ENCODE measurements at regions not wholly inside any gene's neighbourhood (a gene's known extent, or its start where the extent isn't known, plus 50 kb on each side); places are given as distances from the start of the nearest gene placed in this dataset.

DNA sequence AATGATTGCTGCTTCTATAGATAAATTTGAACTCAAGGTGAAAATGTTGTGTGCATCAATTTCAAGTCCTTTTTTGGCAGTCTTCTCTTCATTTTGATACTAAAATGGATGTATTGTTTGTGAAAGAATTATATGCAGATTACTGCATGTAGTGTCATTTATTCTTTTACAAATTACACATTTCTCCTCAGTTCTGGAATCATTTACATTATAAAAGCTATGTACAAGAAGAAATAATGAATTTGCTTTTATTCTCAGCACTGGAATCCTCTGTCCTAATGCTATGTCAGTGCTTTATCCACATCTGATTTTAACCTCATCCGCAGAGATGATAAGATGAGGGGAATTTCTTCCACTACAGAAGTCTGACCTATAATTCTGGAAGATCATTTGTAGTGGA lies 220.8 kb upstream of the UBE2E3 start:
- no peak for TF ChIP-seq ZBTB7A (tag by site-specific recombination; IDR thresholded peaks at IDR 0.05; ENCODE audit: low read depth)
- no peak for TF ChIP-seq ZNF324 (tag by site-specific recombination; IDR thresholded peaks at IDR 0.05)
- TF ChIP-seq, protein P1, sequence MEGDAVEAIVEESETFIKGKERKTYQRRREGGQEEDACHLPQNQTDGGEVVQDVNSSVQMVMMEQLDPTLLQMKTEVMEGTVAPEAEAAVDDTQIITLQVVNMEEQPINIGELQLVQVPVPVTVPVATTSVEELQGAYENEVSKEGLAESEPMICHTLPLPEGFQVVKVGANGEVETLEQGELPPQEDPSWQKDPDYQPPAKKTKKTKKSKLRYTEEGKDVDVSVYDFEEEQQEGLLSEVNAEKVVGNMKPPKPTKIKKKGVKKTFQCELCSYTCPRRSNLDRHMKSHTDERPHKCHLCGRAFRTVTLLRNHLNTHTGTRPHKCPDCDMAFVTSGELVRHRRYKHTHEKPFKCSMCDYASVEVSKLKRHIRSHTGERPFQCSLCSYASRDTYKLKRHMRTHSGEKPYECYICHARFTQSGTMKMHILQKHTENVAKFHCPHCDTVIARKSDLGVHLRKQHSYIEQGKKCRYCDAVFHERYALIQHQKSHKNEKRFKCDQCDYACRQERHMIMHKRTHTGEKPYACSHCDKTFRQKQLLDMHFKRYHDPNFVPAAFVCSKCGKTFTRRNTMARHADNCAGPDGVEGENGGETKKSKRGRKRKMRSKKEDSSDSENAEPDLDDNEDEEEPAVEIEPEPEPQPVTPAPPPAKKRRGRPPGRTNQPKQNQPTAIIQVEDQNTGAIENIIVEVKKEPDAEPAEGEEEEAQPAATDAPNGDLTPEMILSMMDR (tag by site-specific recombination; IDR thresholded peaks at IDR 0.05): no peak
- TF ChIP-seq, protein P2, sequence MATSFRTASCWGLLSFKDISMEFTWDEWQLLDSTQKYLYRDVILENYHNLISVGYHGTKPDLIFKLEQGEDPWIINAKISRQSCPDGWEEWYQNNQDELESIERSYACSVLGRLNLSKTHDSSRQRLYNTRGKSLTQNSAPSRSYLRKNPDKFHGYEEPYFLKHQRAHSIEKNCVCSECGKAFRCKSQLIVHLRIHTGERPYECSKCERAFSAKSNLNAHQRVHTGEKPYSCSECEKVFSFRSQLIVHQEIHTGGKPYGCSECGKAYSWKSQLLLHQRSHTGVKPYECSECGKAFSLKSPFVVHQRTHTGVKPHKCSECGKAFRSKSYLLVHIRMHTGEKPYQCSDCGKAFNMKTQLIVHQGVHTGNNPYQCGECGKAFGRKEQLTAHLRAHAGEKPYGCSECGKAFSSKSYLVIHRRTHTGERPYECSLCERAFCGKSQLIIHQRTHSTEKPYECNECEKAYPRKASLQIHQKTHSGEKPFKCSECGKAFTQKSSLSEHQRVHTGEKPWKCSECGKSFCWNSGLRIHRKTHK (tag by site-specific recombination; IDR thresholded peaks at IDR 0.05): no peak
